Right ventricle myocardium superior (tissue), 1 donor: ENCODE measurements at regions not wholly inside any gene's neighbourhood (a gene's known extent, or its start where the extent isn't known, plus 50 kb on each side); places are given as distances from the start of the nearest gene placed in this dataset.

ENCODE experiments used
- ATAC-seq: fragments of 200-7000 bp; cut with Tn5 transposase; one replicate; pipeline ENCODE4 v1.9.1; 2020; ENCODE audit warnings: mild to moderate bottlenecking; ENCODE audit not compliant: poor library complexity
- DNase-seq: peaks from one replicate; pipeline ENCODE4 v3.0.0-alpha.2; 2020
- intact Hi-C: fragments of 100-400 bp; cut with DNase I; formaldehyde crosslinking; loops from one replicate; pipeline ENCODE4 v1.11.2; 2022
- donor health status: DM: no; HTN: yes; CAD: no; lungs with severe emphysema.

DNA sequence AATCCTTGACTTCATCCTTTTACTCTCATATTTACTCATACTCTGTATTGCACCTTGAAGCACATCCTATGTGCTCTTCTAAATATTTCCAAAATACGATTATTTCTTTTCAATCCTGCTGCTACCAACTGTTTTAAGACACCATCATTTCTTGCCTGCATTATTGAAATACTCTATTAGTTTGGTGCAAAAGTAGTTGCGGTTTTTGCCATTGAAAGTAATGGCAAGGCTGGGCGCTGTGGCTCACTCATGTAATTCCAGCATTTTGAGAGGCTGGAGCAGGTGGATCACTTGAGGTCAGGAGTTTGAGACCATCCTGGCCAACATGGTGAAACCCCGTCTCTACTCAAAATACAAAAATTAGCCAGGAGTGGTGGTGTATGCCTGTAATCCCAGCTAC is 412.5 kb downstream of the KCNH5 start:
- ATAC-seq (no peak), DNase-seq (no peak)
- intact Hi-C loops = no loop called here

DNA sequence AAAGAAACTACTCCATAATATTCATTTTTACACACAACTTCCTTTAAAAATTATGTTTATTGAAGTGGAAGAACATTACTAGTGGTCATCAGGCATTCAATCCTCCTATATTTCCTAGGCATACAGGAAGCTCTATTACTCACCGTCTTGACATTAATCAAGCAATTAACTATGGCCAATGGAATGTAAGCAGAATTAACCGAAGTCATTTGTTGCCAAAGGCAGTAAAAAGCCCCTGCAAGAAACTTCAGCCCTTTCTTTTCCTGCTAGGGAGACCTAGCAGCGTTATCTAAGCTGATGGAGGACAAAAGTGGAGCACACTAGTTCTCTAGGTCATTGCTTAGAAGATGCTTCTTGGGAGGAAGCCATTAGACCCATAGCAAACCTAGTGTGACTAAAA is 399.6 kb downstream of the KCNH5 start:
- intact Hi-C loops = no loop called here
- ATAC-seq (no peak), DNase-seq (no peak)
